WTC11 (cell line): ENCODE measurements at regions not wholly inside any gene's neighbourhood (a gene's known extent, or its start where the extent isn't known, plus 50 kb on each side); places are given as distances from the start of the nearest gene placed in this dataset.

Experiments used
- ATAC-seq: fragments of 200-7000 bp; cut with Tn5 transposase; 2 replicates; pipeline ENCODE4 v1.10.0; 2021; ENCODE audit warnings: mild to moderate bottlenecking, moderate library complexity
- CTCF ChIA-PET: fragments of 300-600 bp; sonication (Branson Sonifier 250); formaldehyde crosslinking; loops from one replicate; lab custom pipeline; 2021; ENCODE audit warnings: antibody characterized with exemption; lab: Charles Lee
- POLR2A ChIA-PET: fragments of 350-600 bp; sonication (Branson Sonifier 250); formaldehyde crosslinking; loops from one replicate; lab custom pipeline; 2021; ENCODE audit warnings: antibody characterized with exemption; lab: Charles Lee
- DNase-seq: peaks from one replicate; pipeline ENCODE4 v3.0.0; 2021; ENCODE audit warnings: low spot score
- H3K27ac Mint-ChIP-seq: 2 replicates; pipeline ENCODE4 v1.8.0; 2021; ENCODE audit warnings: mixed read lengths
- H3K27me3 Mint-ChIP-seq: 2 replicates; pipeline ENCODE4 v1.8.0; 2021; ENCODE audit warnings: low read depth, mild to moderate bottlenecking, moderate library complexity, mixed read lengths
- H3K36me3 Mint-ChIP-seq: 2 replicates; pipeline ENCODE4 v1.8.0; 2021; ENCODE audit warnings: mixed read lengths
- H3K4me1 Mint-ChIP-seq: 2 replicates; pipeline ENCODE4 v1.8.0; 2022; ENCODE audit warnings: mixed read lengths
- H3K4me3 Mint-ChIP-seq: 2 replicates; pipeline ENCODE4 v1.8.0; 2021; ENCODE audit warnings: mild to moderate bottlenecking, moderate library complexity, mixed read lengths
- H3K9me3 Mint-ChIP-seq: 2 replicates; pipeline ENCODE4 v1.8.0; 2021; ENCODE audit warnings: mixed read lengths
- AR ChIP-seq: fragments of 250-450 bp; sonication (Bioruptor Pico); IDR thresholded peaks from 2 replicates; pipeline ENCODE4 v1.9.0; 2021; ENCODE audit warnings: mild to moderate bottlenecking
- ARID4B ChIP-seq: sonication (generic); formaldehyde crosslinking; IDR thresholded peaks from 2 replicates; pipeline ENCODE4 v1.8.0; 2023; ENCODE audit warnings: missing genetic modification reagents, mild to moderate bottlenecking, borderline replicate concordance
- ATF2 ChIP-seq: sonication (generic); formaldehyde crosslinking; IDR thresholded peaks from 2 replicates; pipeline ENCODE4 v1.8.1; 2022; ENCODE audit warnings: low read depth, missing genetic modification reagents, borderline replicate concordance
- ATF3 ChIP-seq: sonication (generic); formaldehyde crosslinking; conservative IDR thresholded peaks from 2 replicates; pipeline ENCODE4 v1.8.1; 2022; ENCODE audit warnings: mild to moderate bottlenecking, missing genetic modification reagents
- CDX4 ChIP-seq: fragments of 250-450 bp; sonication (Bioruptor Pico); IDR thresholded peaks from 2 replicates; pipeline ENCODE4 v1.9.0; 2021; ENCODE audit warnings: moderate library complexity, mild to moderate bottlenecking, inconsistent platforms, borderline replicate concordance
- CREM ChIP-seq: sonication (generic); formaldehyde crosslinking; IDR thresholded peaks from 2 replicates; pipeline ENCODE4 v1.8.1; 2022; ENCODE audit warnings: mild to moderate bottlenecking, missing genetic modification reagents, moderate library complexity
- CTCF ChIP-seq: fragments of 200-600 bp; IDR thresholded peaks from 2 replicates; pipeline ENCODE4 v1.8.0; 2022; ENCODE audit warnings: antibody characterized with exemption
- ELF4 ChIP-seq: sonication (generic); formaldehyde crosslinking; IDR thresholded peaks from 2 replicates; pipeline ENCODE4 v1.8.1; 2022; ENCODE audit warnings: low read depth, mild to moderate bottlenecking, moderate library complexity, missing genetic modification reagents
- GRHL2 ChIP-seq: fragments of 250-450 bp; sonication (Bioruptor Pico); IDR thresholded peaks from 2 replicates; pipeline ENCODE4 v1.8.0; 2022; ENCODE audit warnings: mild to moderate bottlenecking, moderate library complexity; ENCODE audit not compliant: insufficient replicate concordance, severe bottlenecking
- HMGA2 ChIP-seq: fragments of 250-450 bp; sonication (Bioruptor Pico); IDR thresholded peaks from 2 replicates; pipeline ENCODE4 v1.4.0; 2021; ENCODE audit warnings: mild to moderate bottlenecking, moderate library complexity
- IRF2 ChIP-seq: sonication (generic); formaldehyde crosslinking; IDR thresholded peaks from 2 replicates; pipeline ENCODE4 v1.8.0; 2022; ENCODE audit warnings: low read depth, missing genetic modification reagents, borderline replicate concordance
- JUN ChIP-seq: sonication (generic); formaldehyde crosslinking; IDR thresholded peaks from 2 replicates; pipeline ENCODE4 v1.8.0; 2023; ENCODE audit warnings: mild to moderate bottlenecking, missing genetic modification reagents
- NFATC4 ChIP-seq: fragments of 250-450 bp; sonication (Bioruptor Pico); IDR thresholded peaks from 2 replicates; pipeline ENCODE4 v1.9.0; 2021; ENCODE audit warnings: mild to moderate bottlenecking
- NFYB ChIP-seq: sonication (generic); formaldehyde crosslinking; conservative IDR thresholded peaks from 2 replicates; pipeline ENCODE4 v1.8.0; 2022; ENCODE audit warnings: low read depth, missing genetic modification reagents
- NR1H2 ChIP-seq: sonication (generic); formaldehyde crosslinking; IDR thresholded peaks from 2 replicates; pipeline ENCODE4 v1.9.0; 2021; ENCODE audit warnings: mild to moderate bottlenecking, moderate library complexity, missing genetic modification reagents
- TEAD4 ChIP-seq: sonication (generic); formaldehyde crosslinking; IDR thresholded peaks from 2 replicates; pipeline ENCODE4 v1.8.0; 2022; ENCODE audit warnings: mild to moderate bottlenecking, missing genetic modification reagents
- ZSCAN18 ChIP-seq: fragments of 250-450 bp; sonication (Bioruptor Pico); IDR thresholded peaks from 2 replicates; pipeline ENCODE4 v2.1.2; 2022; ENCODE audit warnings: mild to moderate bottlenecking, moderate library complexity

- ATAC-seq (peak; percentile 52), DNase-seq (no peak)
- 0 out of 2 replicates have a peak overlapping the region, but pooled peaks have one; percentile 8 for H3K4me3 Mint-ChIP-seq
- peaks cover 44% of the 10 kb centered on the region for H3K4me1 Mint-ChIP-seq
- POLR2A ChIA-PET = no interaction called here
- H3K9me3 Mint-ChIP-seq = peaks cover 3% of the 10 kb centered on the region; the same call in 1 of the 2 replicates
- no peaks in the 10 kb centered on the region for H3K36me3 Mint-ChIP-seq
- no peaks in the 10 kb centered on the region for H3K27me3 Mint-ChIP-seq
- TF ChIP-seq NR1H2 (CRISPR knock-in tag) (no peak), ATF3 (no peak), CREM (no peak), HMGA2 (CRISPR knock-in tag) (no peak), CTCF (no peak), GRHL2 (CRISPR knock-in tag) (no peak), CDX4 (CRISPR knock-in tag) (no peak), AR (CRISPR knock-in tag) (no peak), ATF2 (no peak), NFATC4 (CRISPR knock-in tag) (no peak), IRF2 (CRISPR knock-in tag) (no peak), ZSCAN18 (CRISPR knock-in tag) (no peak), JUN (no peak), ELF4 (CRISPR knock-in tag) (no peak), ARID4B (no peak), NFYB (no peak), TEAD4 (CRISPR knock-in tag) (no peak)
- H3K27ac Mint-ChIP-seq = peak overlapping the region; percentile 80; the same call in 1 of the 2 replicates
- CTCF ChIA-PET = interaction anchor here (0.5 to 1.7 kb wide), 2 partner anchors 22 to 624 kb away, joined by 4 to 6 read pairs; no protein-coding TSS in a partner anchor
These were observed 683.3 kb upstream of the CXADR start for GRCh38 chr21:16829532-16829931.
